ENCODE measurements at regions not wholly inside any gene's neighbourhood (a gene's known extent, or its start where the extent isn't known, plus 50 kb on each side); places are given as distances from the start of the nearest gene placed in this dataset.
A peak's percentile ranks its signal among the peaks of the same experiment; 100 is the strongest.

GRCh38 chr1:224504297-224505041, 69.9 kb upstream of the WDR26 start:
- Histone ChIP-seq H3K27me3 (no peaks in the 10 kb centered on the region), H3K36me3 (no peaks in the 10 kb centered on the region), H3K4me1 (peaks cover 0 to 63% (median 35%) of the 10 kb centered on the region in 4 donors), H3K4me3 (no peak overlapping the region), H3K9me3 (no peaks in the 10 kb centered on the region), H3K27ac (peak overlapping the region; percentile 69 to 92 (median 75))
- TF ChIP-seq, protein P1, sequence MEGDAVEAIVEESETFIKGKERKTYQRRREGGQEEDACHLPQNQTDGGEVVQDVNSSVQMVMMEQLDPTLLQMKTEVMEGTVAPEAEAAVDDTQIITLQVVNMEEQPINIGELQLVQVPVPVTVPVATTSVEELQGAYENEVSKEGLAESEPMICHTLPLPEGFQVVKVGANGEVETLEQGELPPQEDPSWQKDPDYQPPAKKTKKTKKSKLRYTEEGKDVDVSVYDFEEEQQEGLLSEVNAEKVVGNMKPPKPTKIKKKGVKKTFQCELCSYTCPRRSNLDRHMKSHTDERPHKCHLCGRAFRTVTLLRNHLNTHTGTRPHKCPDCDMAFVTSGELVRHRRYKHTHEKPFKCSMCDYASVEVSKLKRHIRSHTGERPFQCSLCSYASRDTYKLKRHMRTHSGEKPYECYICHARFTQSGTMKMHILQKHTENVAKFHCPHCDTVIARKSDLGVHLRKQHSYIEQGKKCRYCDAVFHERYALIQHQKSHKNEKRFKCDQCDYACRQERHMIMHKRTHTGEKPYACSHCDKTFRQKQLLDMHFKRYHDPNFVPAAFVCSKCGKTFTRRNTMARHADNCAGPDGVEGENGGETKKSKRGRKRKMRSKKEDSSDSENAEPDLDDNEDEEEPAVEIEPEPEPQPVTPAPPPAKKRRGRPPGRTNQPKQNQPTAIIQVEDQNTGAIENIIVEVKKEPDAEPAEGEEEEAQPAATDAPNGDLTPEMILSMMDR (IDR thresholded peaks at IDR 0.05) = no peak
- TF ChIP-seq POLR2A (IDR thresholded peaks at IDR 0.05) = no peak
- WGBS (ENCODE audit: insufficient coverage, low coverage, low lambda C conversion rate, missing lambda C conversion rate) = 61% methylated on average over 3 of the region's 4 CpGs
- DNase-seq (no peak), ATAC-seq (no peak)
- intact Hi-C loops (cut with DNase I) = no loop called here

DNA sequence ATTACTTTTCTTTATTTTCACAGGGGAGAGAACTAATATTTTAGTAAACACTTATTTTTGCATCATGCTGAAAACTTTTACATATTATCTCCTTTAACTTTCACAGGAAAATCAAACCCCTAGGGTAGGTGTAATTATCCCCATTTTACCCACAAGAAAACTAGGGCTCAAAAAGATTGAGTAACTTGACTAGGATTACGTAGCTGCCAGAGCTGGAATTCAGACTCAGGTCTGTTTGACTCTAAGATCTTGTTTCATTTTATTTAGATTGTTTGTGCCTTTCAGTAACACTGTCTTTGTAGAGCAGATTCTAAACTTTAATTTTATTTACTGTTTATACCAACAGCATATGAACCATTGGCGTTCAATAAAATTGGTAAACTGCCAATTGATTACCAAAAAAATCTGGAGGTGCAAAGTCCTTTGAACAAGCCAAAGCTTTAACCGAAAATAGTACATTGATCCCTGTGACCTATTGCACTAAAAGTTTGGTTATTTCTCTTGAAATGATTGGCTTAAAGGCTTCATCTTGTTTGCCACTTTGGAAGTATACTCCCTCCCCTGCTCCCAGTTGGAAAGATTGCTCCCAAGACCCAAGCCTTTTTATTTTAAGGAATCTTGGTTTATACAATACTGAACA, 71.0 kb upstream of the WDR26 start:
- Histone ChIP-seq H3K9me3 (no peaks in the 10 kb centered on the region), H3K36me3 (no peaks in the 10 kb centered on the region), H3K4me1 (peaks cover 0 to 74% (median 40%) of the 10 kb centered on the region in 4 donors), H3K4me3 (no peak overlapping the region), H3K27me3 (no peaks in the 10 kb centered on the region), H3K27ac (peak overlapping the region; percentile 31 to 92 (median 80))
- intact Hi-C loops (cut with DNase I) = no loop called here
- 21% methylated on average over 3 of the region's 3 CpGs for WGBS (ENCODE audit: insufficient coverage, low coverage, low lambda C conversion rate, missing lambda C conversion rate)
- no peak for TF ChIP-seq POLR2A (IDR thresholded peaks at IDR 0.05)
- TF ChIP-seq, protein P1 (IDR thresholded peaks at IDR 0.05) = no peak
- ATAC-seq (peak; percentile 16 to 60 (median 26)), DNase-seq (no peak)

- DNase-seq (peak in 2 of 3 donors; percentile 58 to 59), ATAC-seq (peak; percentile 0 to 18 (median 4))
- Histone ChIP-seq H3K4me3 (no peak overlapping the region), H3K9me3 (no peaks in the 10 kb centered on the region), H3K27ac (peak overlapping the region; percentile 14 to 92 (median 80)), H3K27me3 (no peaks in the 10 kb centered on the region), H3K36me3 (no peaks in the 10 kb centered on the region), H3K4me1 (peaks cover 0 to 80% (median 42%) of the 10 kb centered on the region in 4 donors)
- TF ChIP-seq, protein P1 (IDR thresholded peaks at IDR 0.05) = no peak
- TF ChIP-seq POLR2A (IDR thresholded peaks at IDR 0.05) = no peak
- WGBS (ENCODE audit: insufficient coverage, low coverage, low lambda C conversion rate, missing lambda C conversion rate) = 71% methylated on average over 18 of the region's 18 CpGs
- intact Hi-C loops (cut with DNase I) = no loop called here
Measured at GRCh38 chr1:224506141-224506814, 71.7 kb upstream of the WDR26 start.

DNA sequence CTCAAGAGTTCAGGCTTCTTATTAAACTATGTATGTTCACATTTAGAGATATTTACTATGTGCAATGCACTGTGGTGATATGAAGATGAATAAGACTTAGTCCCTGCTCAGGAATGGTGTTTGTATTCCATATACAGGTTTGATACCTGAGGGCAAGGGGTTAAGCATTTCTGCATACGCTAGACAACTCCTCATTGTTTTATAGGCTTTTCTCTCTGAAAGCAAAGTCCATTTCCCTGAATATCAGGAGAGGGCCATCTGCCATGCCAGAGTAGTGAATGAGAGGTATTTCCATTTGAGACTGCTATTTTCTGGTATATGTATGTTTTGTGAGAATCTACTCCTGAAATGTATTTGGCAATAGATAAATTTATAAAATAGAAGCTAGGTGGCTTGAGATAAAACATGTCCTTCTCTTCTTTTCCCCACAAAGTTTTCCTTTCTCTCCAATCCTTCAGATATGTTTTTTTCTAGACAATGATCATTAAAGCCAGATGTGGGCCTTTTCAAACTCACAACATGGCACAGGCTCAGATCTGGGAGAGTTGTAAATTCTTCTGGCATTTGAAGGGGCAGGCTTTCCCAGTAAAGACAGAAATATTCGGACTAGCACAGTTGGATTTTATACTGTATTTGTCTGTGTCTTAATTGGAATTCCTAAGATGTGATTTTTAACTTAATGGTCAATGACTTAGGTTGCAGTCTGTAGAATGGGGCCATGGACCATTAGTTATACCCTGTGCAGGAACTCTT, 73.3 kb upstream of the WDR26 start:
- H3K27ac ChIP-seq = peak overlapping the region in 2 of 3 donors; percentile 80 to 92
- DNase-seq = no peak
- intact Hi-C loops (cut with DNase I) = no loop called here
- H3K36me3 ChIP-seq = no peaks in the 10 kb centered on the region
- H3K4me3 ChIP-seq = no peak overlapping the region
- 42% methylated on average over 2 of the region's 2 CpGs for WGBS (ENCODE audit: insufficient coverage, low coverage, low lambda C conversion rate, missing lambda C conversion rate)
- H3K27me3 ChIP-seq = no peaks in the 10 kb centered on the region
- H3K9me3 ChIP-seq = no peaks in the 10 kb centered on the region
- H3K4me1 ChIP-seq = peaks cover 0 to 83% (median 40%) of the 10 kb centered on the region in 4 donors
- no peak for TF ChIP-seq POLR2A (IDR thresholded peaks at IDR 0.05)
- TF ChIP-seq, protein P1 (IDR thresholded peaks at IDR 0.05) = no peak
- no peak for ATAC-seq
